ENCODE measurements at regions not wholly inside any gene's neighbourhood (a gene's known extent, or its start where the extent isn't known, plus 50 kb on each side); places are given as distances from the start of the nearest gene placed in this dataset.

DNA sequence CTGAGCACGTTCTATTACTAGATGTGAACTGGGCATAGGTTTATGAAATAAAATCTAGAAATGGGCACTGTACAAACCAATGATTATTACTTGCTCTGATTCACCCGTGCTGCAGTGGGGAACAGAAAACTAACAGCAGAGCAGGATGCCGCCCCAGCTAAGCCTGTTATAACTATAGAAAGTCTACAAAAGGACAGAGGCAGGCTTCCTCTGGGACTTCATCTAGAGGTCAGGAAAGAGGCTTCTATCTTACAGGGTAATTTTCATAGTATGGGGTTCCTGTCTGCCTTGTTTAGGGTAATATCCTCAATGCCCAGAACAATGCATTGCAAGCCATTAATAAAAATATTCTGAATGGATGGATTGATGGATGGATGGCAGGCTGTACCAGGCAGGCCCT, 177.0 kb upstream of the TBL1XR1 start:
- TF ChIP-seq, protein P1, sequence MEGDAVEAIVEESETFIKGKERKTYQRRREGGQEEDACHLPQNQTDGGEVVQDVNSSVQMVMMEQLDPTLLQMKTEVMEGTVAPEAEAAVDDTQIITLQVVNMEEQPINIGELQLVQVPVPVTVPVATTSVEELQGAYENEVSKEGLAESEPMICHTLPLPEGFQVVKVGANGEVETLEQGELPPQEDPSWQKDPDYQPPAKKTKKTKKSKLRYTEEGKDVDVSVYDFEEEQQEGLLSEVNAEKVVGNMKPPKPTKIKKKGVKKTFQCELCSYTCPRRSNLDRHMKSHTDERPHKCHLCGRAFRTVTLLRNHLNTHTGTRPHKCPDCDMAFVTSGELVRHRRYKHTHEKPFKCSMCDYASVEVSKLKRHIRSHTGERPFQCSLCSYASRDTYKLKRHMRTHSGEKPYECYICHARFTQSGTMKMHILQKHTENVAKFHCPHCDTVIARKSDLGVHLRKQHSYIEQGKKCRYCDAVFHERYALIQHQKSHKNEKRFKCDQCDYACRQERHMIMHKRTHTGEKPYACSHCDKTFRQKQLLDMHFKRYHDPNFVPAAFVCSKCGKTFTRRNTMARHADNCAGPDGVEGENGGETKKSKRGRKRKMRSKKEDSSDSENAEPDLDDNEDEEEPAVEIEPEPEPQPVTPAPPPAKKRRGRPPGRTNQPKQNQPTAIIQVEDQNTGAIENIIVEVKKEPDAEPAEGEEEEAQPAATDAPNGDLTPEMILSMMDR (IDR thresholded peaks at IDR 0.05): no peak
- no peak for TF ChIP-seq POLR2A (IDR thresholded peaks at IDR 0.05)

All from testis (tissue), 2 donors.